ENCODE measurements at regions not wholly inside any gene's neighbourhood (a gene's known extent, or its start where the extent isn't known, plus 50 kb on each side); places are given as distances from the start of the nearest gene placed in this dataset.

GRCh38 chr16:51699686-51700396, 548.8 kb upstream of the SALL1 start:
- Histone ChIP-seq H3K27me3 (ENCODE audit: insufficient read depth, low read length) (no peaks in the 10 kb centered on the region), H3K9me3 (ENCODE audit: insufficient read depth, low read depth, low read length) (peaks cover 5% of the 10 kb centered on the region; the same call in 1 of the 2 replicates), H3K36me3 (ENCODE audit: insufficient read depth, low read depth, low read length) (no peaks in the 10 kb centered on the region), H3K9ac (ENCODE audit: low read depth, low read length) (no peak overlapping the region), H3K27ac (ENCODE audit: low read length) (no peak overlapping the region), H3K4me1 (ENCODE audit: insufficient read depth, low read length) (no peaks in the 10 kb centered on the region; the same call in 1 of the 2 replicates), H3K4me3 (ENCODE audit: low read length) (no peak overlapping the region)

GRCh38 chr16:51698647-51699046, 547.6 kb upstream of the SALL1 start:
- no peak overlapping the region for H3K4me3 ChIP-seq (ENCODE audit: low read length)
- H3K4me1 ChIP-seq (ENCODE audit: insufficient read depth, low read length) = no peaks in the 10 kb centered on the region; the same call in 1 of the 2 replicates
- no peaks in the 10 kb centered on the region for H3K27me3 ChIP-seq (ENCODE audit: insufficient read depth, low read length)
- H3K36me3 ChIP-seq (ENCODE audit: insufficient read depth, low read depth, low read length) = no peaks in the 10 kb centered on the region
- no peak overlapping the region for H3K9ac ChIP-seq (ENCODE audit: low read depth, low read length)
- no peaks in the 10 kb centered on the region for H3K9me3 ChIP-seq (ENCODE audit: insufficient read depth, low read depth, low read length)
- H3K27ac ChIP-seq (ENCODE audit: low read length) = no peak overlapping the region

- Histone ChIP-seq H3K4me1 (ENCODE audit: insufficient read depth, low read length) (no peaks in the 10 kb centered on the region; the same call in 1 of the 2 replicates), H3K9me3 (ENCODE audit: insufficient read depth, low read depth, low read length) (no peaks in the 10 kb centered on the region), H3K4me3 (ENCODE audit: low read length) (no peak overlapping the region), H3K36me3 (ENCODE audit: insufficient read depth, low read depth, low read length) (no peaks in the 10 kb centered on the region), H3K9ac (ENCODE audit: low read depth, low read length) (no peak overlapping the region), H3K27ac (ENCODE audit: low read length) (no peak overlapping the region), H3K27me3 (ENCODE audit: insufficient read depth, low read length) (no peaks in the 10 kb centered on the region)
Measured at GRCh38 chr16:51697454-51697853, 546.4 kb upstream of the SALL1 start.

- Histone ChIP-seq H3K27me3 (ENCODE audit: insufficient read depth, low read length) (no peaks in the 10 kb centered on the region), H3K9me3 (ENCODE audit: insufficient read depth, low read depth, low read length) (peaks cover 7% of the 10 kb centered on the region), H3K9ac (ENCODE audit: low read depth, low read length) (no peak overlapping the region), H3K4me1 (ENCODE audit: insufficient read depth, low read length) (no peaks in the 10 kb centered on the region; the same call in 1 of the 2 replicates), H3K36me3 (ENCODE audit: insufficient read depth, low read depth, low read length) (peaks cover 4% of the 10 kb centered on the region; the same call in 1 of the 2 replicates), H3K4me3 (ENCODE audit: low read length) (no peak overlapping the region), H3K27ac (ENCODE audit: low read length) (no peak overlapping the region)
Measured at GRCh38 chr16:51696376-51696775, 545.3 kb upstream of the SALL1 start.

GRCh38 chr16:51691109-51691508, 540.0 kb upstream of the SALL1 start:
- no peak overlapping the region for H3K4me3 ChIP-seq (ENCODE audit: low read length)
- H3K4me1 ChIP-seq (ENCODE audit: insufficient read depth, low read length) = no peaks in the 10 kb centered on the region
- no peak overlapping the region for H3K9ac ChIP-seq (ENCODE audit: low read depth, low read length)
- no peak overlapping the region for H3K27ac ChIP-seq (ENCODE audit: low read length)
- H3K27me3 ChIP-seq (ENCODE audit: insufficient read depth, low read length) = no peaks in the 10 kb centered on the region
- H3K36me3 ChIP-seq (ENCODE audit: insufficient read depth, low read depth, low read length) = peaks cover 4% of the 10 kb centered on the region; the same call in 1 of the 2 replicates
- H3K9me3 ChIP-seq (ENCODE audit: insufficient read depth, low read depth, low read length) = peaks cover 10% of the 10 kb centered on the region

- Histone ChIP-seq H3K9me3 (ENCODE audit: insufficient read depth, low read depth, low read length) (no peaks in the 10 kb centered on the region), H3K27me3 (ENCODE audit: insufficient read depth, low read length) (no peaks in the 10 kb centered on the region), H3K4me1 (ENCODE audit: insufficient read depth, low read length) (peaks cover 12% of the 10 kb centered on the region), H3K27ac (ENCODE audit: low read length) (no peak overlapping the region), H3K4me3 (ENCODE audit: low read length) (no peak overlapping the region), H3K36me3 (ENCODE audit: insufficient read depth, low read depth, low read length) (no peaks in the 10 kb centered on the region), H3K9ac (ENCODE audit: low read depth, low read length) (no peak overlapping the region)
Measured at GRCh38 chr16:51685498-51685897, 534.4 kb upstream of the SALL1 start.

GRCh38 chr16:51683882-51684281, 532.8 kb upstream of the SALL1 start:
- H3K27ac ChIP-seq (ENCODE audit: low read length) = no peak overlapping the region
- H3K9me3 ChIP-seq (ENCODE audit: insufficient read depth, low read depth, low read length) = no peaks in the 10 kb centered on the region
- H3K4me1 ChIP-seq (ENCODE audit: insufficient read depth, low read length) = peaks cover 12% of the 10 kb centered on the region
- no peaks in the 10 kb centered on the region for H3K36me3 ChIP-seq (ENCODE audit: insufficient read depth, low read depth, low read length)
- no peaks in the 10 kb centered on the region for H3K27me3 ChIP-seq (ENCODE audit: insufficient read depth, low read length)
- H3K4me3 ChIP-seq (ENCODE audit: low read length) = no peak overlapping the region
- no peak overlapping the region for H3K9ac ChIP-seq (ENCODE audit: low read depth, low read length)

- H3K9me3 ChIP-seq (ENCODE audit: insufficient read depth, low read depth, low read length) = no peaks in the 10 kb centered on the region
- no peak overlapping the region for H3K27ac ChIP-seq (ENCODE audit: low read length)
Measured at GRCh38 chr16:51682905-51683304, 531.8 kb upstream of the SALL1 start.

GRCh38 chr16:51674615-51675014, 523.5 kb upstream of the SALL1 start:
- Histone ChIP-seq H3K4me1 (ENCODE audit: insufficient read depth, low read length) (no peaks in the 10 kb centered on the region), H3K9ac (ENCODE audit: low read depth, low read length) (no peak overlapping the region), H3K27ac (ENCODE audit: low read length) (no peak overlapping the region), H3K4me3 (ENCODE audit: low read length) (no peak overlapping the region), H3K36me3 (ENCODE audit: insufficient read depth, low read depth, low read length) (no peaks in the 10 kb centered on the region), H3K27me3 (ENCODE audit: insufficient read depth, low read length) (no peaks in the 10 kb centered on the region), H3K9me3 (ENCODE audit: insufficient read depth, low read depth, low read length) (no peaks in the 10 kb centered on the region)

More at GRCh38 chr16:51682905-51683304, 531.8 kb upstream of the SALL1 start:
- Histone ChIP-seq H3K36me3 (ENCODE audit: insufficient read depth, low read depth, low read length) (no peaks in the 10 kb centered on the region), H3K4me1 (ENCODE audit: insufficient read depth, low read length) (peaks cover 12% of the 10 kb centered on the region), H3K27me3 (ENCODE audit: insufficient read depth, low read length) (no peaks in the 10 kb centered on the region), H3K4me3 (ENCODE audit: low read length) (no peak overlapping the region), H3K9ac (ENCODE audit: low read depth, low read length) (no peak overlapping the region)

- Histone ChIP-seq H3K36me3 (ENCODE audit: insufficient read depth, low read depth, low read length) (no peaks in the 10 kb centered on the region), H3K4me3 (ENCODE audit: low read length) (no peak overlapping the region), H3K27ac (ENCODE audit: low read length) (no peak overlapping the region), H3K9ac (ENCODE audit: low read depth, low read length) (no peak overlapping the region), H3K27me3 (ENCODE audit: insufficient read depth, low read length) (no peaks in the 10 kb centered on the region), H3K9me3 (ENCODE audit: insufficient read depth, low read depth, low read length) (no peaks in the 10 kb centered on the region), H3K4me1 (ENCODE audit: insufficient read depth, low read length) (no peaks in the 10 kb centered on the region)
Measured at GRCh38 chr16:51670527-51670926, 519.5 kb upstream of the SALL1 start.

- H3K9ac ChIP-seq (ENCODE audit: low read depth, low read length) = no peak overlapping the region
- H3K4me3 ChIP-seq (ENCODE audit: low read length) = no peak overlapping the region
- no peak overlapping the region for H3K27ac ChIP-seq (ENCODE audit: low read length)
- H3K4me1 ChIP-seq (ENCODE audit: insufficient read depth, low read length) = no peaks in the 10 kb centered on the region
- H3K9me3 ChIP-seq (ENCODE audit: insufficient read depth, low read depth, low read length) = no peaks in the 10 kb centered on the region
- no peaks in the 10 kb centered on the region for H3K36me3 ChIP-seq (ENCODE audit: insufficient read depth, low read depth, low read length)
- no peaks in the 10 kb centered on the region for H3K27me3 ChIP-seq (ENCODE audit: insufficient read depth, low read length)
Measured at GRCh38 chr16:51666821-51667220, 515.8 kb upstream of the SALL1 start.

GRCh38 chr16:51666074-51666473, 515.0 kb upstream of the SALL1 start:
- H3K4me1 ChIP-seq (ENCODE audit: insufficient read depth, low read length) = no peaks in the 10 kb centered on the region
- H3K9ac ChIP-seq (ENCODE audit: low read depth, low read length) = no peak overlapping the region
- no peaks in the 10 kb centered on the region for H3K9me3 ChIP-seq (ENCODE audit: insufficient read depth, low read depth, low read length)
- no peaks in the 10 kb centered on the region for H3K27me3 ChIP-seq (ENCODE audit: insufficient read depth, low read length)
- H3K4me3 ChIP-seq (ENCODE audit: low read length) = no peak overlapping the region
- H3K27ac ChIP-seq (ENCODE audit: low read length) = no peak overlapping the region
- H3K36me3 ChIP-seq (ENCODE audit: insufficient read depth, low read depth, low read length) = no peaks in the 10 kb centered on the region
